Astrocyte (in vitro differentiated cells and primary cell): ENCODE measurements at regions not wholly inside any gene's neighbourhood (a gene's known extent, or its start where the extent isn't known, plus 50 kb on each side); places are given as distances from the start of the nearest gene placed in this dataset.

Experiments
- DNase-seq: peaks from one replicate; pipeline ENCODE4 v3.0.0-alpha.2; 2010; ENCODE audit warnings: low read depth
- FAIRE-seq: peaks from 2 replicates; lab custom pipeline; 2011; peaks lifted over from hg19 to GRCh38; lab: Jason Lieb, UNC
- H2AFZ ChIP-seq: 2 replicates; pipeline ENCODE4 v1.6.0; 2012; ENCODE audit warnings: low read depth, low read length, inconsistent platforms
- H3K27ac ChIP-seq: 2 replicates; pipeline ENCODE4 v1.5.1; 2011; ENCODE audit warnings: low read depth, low read length, inconsistent platforms
- H3K27me3 ChIP-seq: 2 replicates; pipeline ENCODE4 v1.6.0; 2011; ENCODE audit warnings: low read length, inconsistent platforms; ENCODE audit not compliant: insufficient read depth
- H3K36me3 ChIP-seq: 2 replicates; pipeline ENCODE4 v1.5.1; 2011; ENCODE audit warnings: low read length, inconsistent platforms; ENCODE audit not compliant: insufficient read depth
- H3K4me1 ChIP-seq: 2 replicates; pipeline ENCODE4 v1.5.1; 2011; ENCODE audit warnings: low read length, inconsistent platforms; ENCODE audit not compliant: insufficient read depth
- H3K4me2 ChIP-seq: 2 replicates; pipeline ENCODE4 v1.6.0; 2012; ENCODE audit warnings: low read length, inconsistent platforms
- H3K4me3 ChIP-seq: 2 replicates; pipeline ENCODE4 v1.5.1; 2011; ENCODE audit warnings: low read depth, mild to moderate bottlenecking, low read length, inconsistent platforms; ENCODE audit not compliant: insufficient read depth
- H3K79me2 ChIP-seq: 2 replicates; pipeline ENCODE4 v1.6.0; 2012; ENCODE audit warnings: mild to moderate bottlenecking, low read length, inconsistent platforms; ENCODE audit not compliant: insufficient read depth
- H3K9ac ChIP-seq: 2 replicates; pipeline ENCODE4 v1.6.0; 2012; ENCODE audit warnings: mild to moderate bottlenecking, low read length, inconsistent platforms
- H3K9me3 ChIP-seq: 2 replicates; pipeline ENCODE4 v1.5.1; 2012; ENCODE audit warnings: low read depth, mild to moderate bottlenecking, low read length, inconsistent platforms; ENCODE audit not compliant: insufficient read depth
- H4K20me1 ChIP-seq: 2 replicates; pipeline ENCODE4 v1.6.0; 2012; ENCODE audit warnings: low read length, inconsistent platforms; ENCODE audit not compliant: insufficient read depth
- H3K27ac Mint-ChIP-seq: one replicate; pipeline ENCODE4 v1.8.0; 2021; ENCODE audit warnings: mild to moderate bottlenecking, mixed read lengths; ENCODE audit not compliant: unreplicated experiment
- H3K27me3 Mint-ChIP-seq: one replicate; pipeline ENCODE4 v1.8.0; 2021; ENCODE audit warnings: low read depth, mixed read lengths; ENCODE audit not compliant: unreplicated experiment
- H3K36me3 Mint-ChIP-seq: one replicate; pipeline ENCODE4 v1.8.0; 2021; ENCODE audit warnings: low read depth, mixed read lengths; ENCODE audit not compliant: unreplicated experiment
- H3K4me1 Mint-ChIP-seq: one replicate; pipeline ENCODE4 v1.8.0; 2021; ENCODE audit warnings: low read depth, mixed read lengths; ENCODE audit not compliant: unreplicated experiment
- H3K4me3 Mint-ChIP-seq: one replicate; pipeline ENCODE4 v1.8.0; 2021; ENCODE audit warnings: mild to moderate bottlenecking, moderate library complexity, mixed read lengths; ENCODE audit not compliant: unreplicated experiment
- H3K9me3 Mint-ChIP-seq: one replicate; pipeline ENCODE4 v1.8.0; 2021; ENCODE audit warnings: mild to moderate bottlenecking, mixed read lengths; ENCODE audit not compliant: unreplicated experiment
- EZH2 ChIP-seq: IDR thresholded peaks from 2 replicates; pipeline ENCODE4 v1.6.1; 2012; ENCODE audit warnings: mild to moderate bottlenecking, low read length, inconsistent platforms; ENCODE audit not compliant: insufficient read depth
- TF ChIP-seq, protein P1 (sequence below): IDR thresholded peaks from 2 replicates; pipeline ENCODE4 v1.5.1; 2011; ENCODE audit warnings: low read depth, mild to moderate bottlenecking, inconsistent platforms, low read length, moderate library complexity; ENCODE audit not compliant: insufficient read depth

DNA sequence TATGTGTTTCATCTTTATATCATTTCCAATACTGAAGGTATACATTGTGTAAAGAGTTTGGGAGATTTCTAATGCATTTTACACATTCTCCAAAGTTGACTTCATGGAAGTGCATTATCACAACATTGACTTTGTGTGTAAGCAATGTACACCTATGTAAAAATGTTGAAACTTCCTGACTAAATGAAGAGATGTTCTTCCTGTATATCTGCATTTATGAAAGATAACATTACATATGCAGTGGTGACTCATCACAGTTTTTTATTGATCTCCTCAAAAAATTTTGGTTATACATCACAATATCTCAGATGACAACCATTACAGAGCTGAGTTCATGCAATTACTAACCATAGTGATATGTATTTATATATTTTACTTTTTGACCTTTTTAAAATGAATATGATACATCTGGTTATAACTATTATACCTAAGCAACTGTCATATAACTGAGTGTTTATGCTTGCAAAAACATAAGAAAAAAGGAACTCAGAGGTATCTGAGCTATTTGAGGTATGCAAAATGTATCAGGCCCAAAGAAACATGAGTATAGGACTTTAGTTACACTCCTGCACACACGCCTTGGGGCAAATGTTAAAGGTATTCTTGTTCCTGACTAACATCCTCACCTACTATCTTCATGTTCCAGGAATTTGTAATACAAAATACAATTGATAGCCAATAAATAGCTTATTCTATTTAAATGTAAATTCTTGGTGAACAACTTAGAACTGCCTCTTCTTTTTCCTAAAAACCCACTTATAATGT is 88.2 kb upstream of the OLFM3 start:
- TF ChIP-seq, protein P1, sequence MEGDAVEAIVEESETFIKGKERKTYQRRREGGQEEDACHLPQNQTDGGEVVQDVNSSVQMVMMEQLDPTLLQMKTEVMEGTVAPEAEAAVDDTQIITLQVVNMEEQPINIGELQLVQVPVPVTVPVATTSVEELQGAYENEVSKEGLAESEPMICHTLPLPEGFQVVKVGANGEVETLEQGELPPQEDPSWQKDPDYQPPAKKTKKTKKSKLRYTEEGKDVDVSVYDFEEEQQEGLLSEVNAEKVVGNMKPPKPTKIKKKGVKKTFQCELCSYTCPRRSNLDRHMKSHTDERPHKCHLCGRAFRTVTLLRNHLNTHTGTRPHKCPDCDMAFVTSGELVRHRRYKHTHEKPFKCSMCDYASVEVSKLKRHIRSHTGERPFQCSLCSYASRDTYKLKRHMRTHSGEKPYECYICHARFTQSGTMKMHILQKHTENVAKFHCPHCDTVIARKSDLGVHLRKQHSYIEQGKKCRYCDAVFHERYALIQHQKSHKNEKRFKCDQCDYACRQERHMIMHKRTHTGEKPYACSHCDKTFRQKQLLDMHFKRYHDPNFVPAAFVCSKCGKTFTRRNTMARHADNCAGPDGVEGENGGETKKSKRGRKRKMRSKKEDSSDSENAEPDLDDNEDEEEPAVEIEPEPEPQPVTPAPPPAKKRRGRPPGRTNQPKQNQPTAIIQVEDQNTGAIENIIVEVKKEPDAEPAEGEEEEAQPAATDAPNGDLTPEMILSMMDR, result no peak
- TF ChIP-seq EZH2, result no peak
- Mint-ChIP-seq H3K27ac (no peak overlapping the region), H3K36me3 (peaks cover 2% of the 10 kb centered on the region), H3K4me3 (no peak overlapping the region), H3K4me1 (no peaks in the 10 kb centered on the region), H3K27me3 (no peaks in the 10 kb centered on the region), H3K9me3 (peaks cover 6% of the 10 kb centered on the region)
- no peak overlapping the region for H3K4me2 ChIP-seq
- no peaks in the 10 kb centered on the region for H3K4me1 ChIP-seq
- no peak overlapping the region for H3K9ac ChIP-seq
- no peak overlapping the region for H3K27ac ChIP-seq
- no peak overlapping the region for H3K4me3 ChIP-seq
- no peaks in the 10 kb centered on the region for H3K79me2 ChIP-seq
- H3K9me3 ChIP-seq, result no peaks in the 10 kb centered on the region
- H3K36me3 ChIP-seq, result no peaks in the 10 kb centered on the region
- FAIRE-seq (no peak), DNase-seq (no peak)
- H3K27me3 ChIP-seq, result no peaks in the 10 kb centered on the region
- no peak overlapping the region for H2AFZ ChIP-seq
- H4K20me1 ChIP-seq, result no peaks in the 10 kb centered on the region

DNA sequence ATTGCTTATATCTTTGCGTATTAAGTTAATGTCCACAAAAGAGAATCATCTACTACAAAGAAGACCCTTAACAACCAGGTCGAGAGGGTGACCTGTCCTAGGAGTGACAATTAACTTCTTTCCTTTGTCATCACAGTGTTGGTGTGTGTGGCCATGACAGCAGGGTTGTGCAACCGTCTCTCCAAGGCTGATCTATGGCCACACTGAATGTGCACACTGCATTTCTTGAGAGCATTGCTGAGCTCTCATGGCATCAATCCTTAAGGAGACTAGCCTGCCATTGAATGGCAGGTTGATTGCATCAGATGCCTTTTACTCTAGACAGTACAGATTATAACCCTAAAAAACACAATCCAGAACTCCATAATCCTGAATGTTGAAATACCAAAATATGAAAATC is 86.5 kb upstream of the OLFM3 start:
- H3K79me2 ChIP-seq, result no peaks in the 10 kb centered on the region
- no peak overlapping the region for H3K4me2 ChIP-seq
- H3K9me3 ChIP-seq, result no peaks in the 10 kb centered on the region
- H3K4me1 ChIP-seq, result no peaks in the 10 kb centered on the region
- no peak overlapping the region for H3K4me3 ChIP-seq
- FAIRE-seq, result no peak
- H4K20me1 ChIP-seq, result no peaks in the 10 kb centered on the region
- peaks cover 6% of the 10 kb centered on the region for H3K9me3 Mint-ChIP-seq
- H3K27ac ChIP-seq, result no peak overlapping the region
- H3K36me3 Mint-ChIP-seq, result peaks cover 2% of the 10 kb centered on the region
- H3K4me1 Mint-ChIP-seq, result no peaks in the 10 kb centered on the region
- no peak for DNase-seq
- H3K36me3 ChIP-seq, result no peaks in the 10 kb centered on the region
- H3K27me3 ChIP-seq, result no peaks in the 10 kb centered on the region
- H3K27me3 Mint-ChIP-seq, result no peaks in the 10 kb centered on the region
- no peak overlapping the region for H3K4me3 Mint-ChIP-seq
- TF ChIP-seq EZH2, result no peak
- TF ChIP-seq, protein P1, result no peak
- H3K9ac ChIP-seq, result no peak overlapping the region
- no peak overlapping the region for H3K27ac Mint-ChIP-seq
- H2AFZ ChIP-seq, result no peak overlapping the region

DNA sequence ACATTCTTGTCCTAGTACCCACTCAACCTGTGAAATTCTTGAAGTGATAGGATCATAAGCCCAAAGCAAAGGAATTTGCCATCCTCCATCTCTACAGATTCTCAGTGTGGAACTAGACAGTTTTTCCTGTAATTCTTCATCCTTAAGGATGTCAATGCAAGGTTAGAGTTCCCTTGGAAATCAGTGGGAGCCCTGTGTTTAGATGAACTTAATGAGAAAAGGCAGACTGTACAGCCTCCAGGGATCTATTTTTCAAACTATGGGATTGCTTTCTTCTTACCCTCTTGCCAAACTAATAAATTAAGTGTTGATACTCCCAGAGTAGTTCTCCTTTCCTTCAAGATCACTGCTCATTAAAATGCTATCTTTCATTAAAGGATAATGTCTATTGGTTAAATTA is 78.1 kb upstream of the OLFM3 start:
- Mint-ChIP-seq H3K4me3 (no peak overlapping the region), H3K27me3 (no peaks in the 10 kb centered on the region), H3K9me3 (no peaks in the 10 kb centered on the region), H3K4me1 (no peaks in the 10 kb centered on the region), H3K27ac (no peak overlapping the region), H3K36me3 (no peaks in the 10 kb centered on the region)
- Histone ChIP-seq H3K36me3 (no peaks in the 10 kb centered on the region), H3K4me2 (no peak overlapping the region), H3K27me3 (no peaks in the 10 kb centered on the region), H3K79me2 (no peaks in the 10 kb centered on the region), H3K4me1 (no peaks in the 10 kb centered on the region), H2AFZ (no peak overlapping the region), H3K27ac (no peak overlapping the region), H3K4me3 (no peak overlapping the region), H4K20me1 (no peaks in the 10 kb centered on the region), H3K9me3 (peaks cover 3% of the 10 kb centered on the region), H3K9ac (no peak overlapping the region)
- TF ChIP-seq, protein P1, result no peak
- TF ChIP-seq EZH2, result no peak
- DNase-seq (no peak), FAIRE-seq (no peak)
